Progenitor cell of endocrine pancreas (in vitro differentiated cells): ENCODE measurements at regions not wholly inside any gene's neighbourhood (a gene's known extent, or its start where the extent isn't known, plus 50 kb on each side); places are given as distances from the start of the nearest gene placed in this dataset.

ENCODE experiments used
- DNase-seq: peaks from one replicate; pipeline ENCODE4 v3.0.0; 2021; ENCODE audit warnings: low spot score; ENCODE audit not compliant: unreplicated experiment
- H3K27ac Mint-ChIP-seq: 2 replicates; pipeline ENCODE4 v1.8.0; 2021; ENCODE audit warnings: mild to moderate bottlenecking, moderate library complexity, mixed read lengths
- H3K27me3 Mint-ChIP-seq: 2 replicates; pipeline ENCODE4 v1.8.0; 2021; ENCODE audit warnings: mixed read lengths
- H3K36me3 Mint-ChIP-seq: 2 replicates; pipeline ENCODE4 v1.8.0; 2022; ENCODE audit warnings: mixed read lengths; ENCODE audit not compliant: insufficient read depth
- H3K4me1 Mint-ChIP-seq: 2 replicates; pipeline ENCODE4 v1.8.0; 2021; ENCODE audit warnings: low read depth, mixed read lengths
- H3K4me3 Mint-ChIP-seq: 2 replicates; pipeline ENCODE4 v1.8.0; 2021; ENCODE audit warnings: low read depth, mild to moderate bottlenecking, moderate library complexity, mixed read lengths
- H3K9me3 Mint-ChIP-seq: 2 replicates; pipeline ENCODE4 v1.8.0; 2021; ENCODE audit warnings: low read depth, mixed read lengths
- TF ChIP-seq, protein P1 (sequence below): fragments of 200-600 bp; sonication (generic); IDR thresholded peaks from one replicate; pipeline ENCODE4 v1.5.0; 2021; ENCODE audit warnings: antibody characterized with exemption, mild to moderate bottlenecking; ENCODE audit not compliant: unreplicated experiment

DNA sequence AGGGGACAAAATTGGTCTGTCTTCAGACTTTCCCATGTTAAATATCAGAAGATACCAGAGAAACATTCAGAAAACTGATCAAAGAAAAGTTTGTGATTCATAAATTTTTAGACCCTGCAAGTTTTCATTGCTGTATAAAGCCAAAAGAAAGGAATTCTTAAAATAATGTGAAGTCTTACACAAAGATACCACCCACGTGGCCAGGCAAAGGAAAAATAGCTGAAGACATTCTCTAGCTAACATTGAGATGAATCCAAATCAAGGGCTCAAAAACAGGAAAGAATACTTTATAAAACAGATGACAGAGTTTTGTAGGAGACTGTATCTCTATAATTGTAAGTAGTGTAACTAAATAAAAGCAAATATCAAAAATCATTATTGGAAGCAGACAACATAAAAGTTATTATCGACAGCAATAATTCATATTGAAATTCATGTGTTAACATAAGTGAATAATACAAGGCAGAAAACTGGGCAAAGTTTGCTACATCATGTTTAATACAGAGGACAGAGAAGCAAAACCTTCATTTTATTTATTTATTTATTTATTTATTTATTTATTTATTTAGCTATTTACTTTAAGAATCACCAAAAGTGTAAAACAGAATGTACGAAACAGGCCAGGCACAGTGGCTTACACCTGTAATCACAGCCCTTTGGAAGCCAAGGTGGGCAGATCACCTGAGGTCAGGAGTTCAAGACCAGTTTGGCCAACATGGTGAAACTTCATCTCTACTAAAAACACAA, 204.6 kb upstream of the SLIT2 start:
- Mint-ChIP-seq H3K27ac (no peak overlapping the region), H3K9me3 (no peaks in the 10 kb centered on the region), H3K36me3 (no peaks in the 10 kb centered on the region), H3K4me3 (no peak overlapping the region), H3K27me3 (no peaks in the 10 kb centered on the region), H3K4me1 (peaks cover 2% of the 10 kb centered on the region)
- DNase-seq, result no peak
- TF ChIP-seq, protein P1, sequence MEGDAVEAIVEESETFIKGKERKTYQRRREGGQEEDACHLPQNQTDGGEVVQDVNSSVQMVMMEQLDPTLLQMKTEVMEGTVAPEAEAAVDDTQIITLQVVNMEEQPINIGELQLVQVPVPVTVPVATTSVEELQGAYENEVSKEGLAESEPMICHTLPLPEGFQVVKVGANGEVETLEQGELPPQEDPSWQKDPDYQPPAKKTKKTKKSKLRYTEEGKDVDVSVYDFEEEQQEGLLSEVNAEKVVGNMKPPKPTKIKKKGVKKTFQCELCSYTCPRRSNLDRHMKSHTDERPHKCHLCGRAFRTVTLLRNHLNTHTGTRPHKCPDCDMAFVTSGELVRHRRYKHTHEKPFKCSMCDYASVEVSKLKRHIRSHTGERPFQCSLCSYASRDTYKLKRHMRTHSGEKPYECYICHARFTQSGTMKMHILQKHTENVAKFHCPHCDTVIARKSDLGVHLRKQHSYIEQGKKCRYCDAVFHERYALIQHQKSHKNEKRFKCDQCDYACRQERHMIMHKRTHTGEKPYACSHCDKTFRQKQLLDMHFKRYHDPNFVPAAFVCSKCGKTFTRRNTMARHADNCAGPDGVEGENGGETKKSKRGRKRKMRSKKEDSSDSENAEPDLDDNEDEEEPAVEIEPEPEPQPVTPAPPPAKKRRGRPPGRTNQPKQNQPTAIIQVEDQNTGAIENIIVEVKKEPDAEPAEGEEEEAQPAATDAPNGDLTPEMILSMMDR, result no peak

DNA sequence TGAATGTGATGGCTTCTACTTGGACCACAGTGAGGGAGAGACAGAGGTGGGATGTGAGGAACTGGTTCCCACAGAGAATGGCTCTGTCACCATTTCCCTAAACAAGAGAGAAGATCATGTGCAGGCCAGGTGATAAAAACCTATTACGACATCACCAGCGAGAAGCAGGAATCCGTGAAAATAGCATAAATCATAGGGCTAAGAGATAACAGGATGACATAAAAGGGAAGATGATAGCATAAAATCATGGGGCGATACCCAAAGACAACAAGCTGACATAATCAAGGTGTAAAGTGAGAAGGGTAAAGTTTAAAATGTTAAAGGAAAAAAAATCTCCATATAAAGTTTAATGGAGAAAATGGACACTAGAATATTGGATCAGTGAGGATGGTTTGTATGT, 205.5 kb upstream of the SLIT2 start:
- H3K9me3 Mint-ChIP-seq, result no peaks in the 10 kb centered on the region
- H3K36me3 Mint-ChIP-seq, result no peaks in the 10 kb centered on the region
- TF ChIP-seq, protein P1, result no peak
- peaks cover 2% of the 10 kb centered on the region for H3K4me1 Mint-ChIP-seq
- H3K27me3 Mint-ChIP-seq, result no peaks in the 10 kb centered on the region
- H3K4me3 Mint-ChIP-seq, result no peak overlapping the region
- no peak overlapping the region for H3K27ac Mint-ChIP-seq
- DNase-seq, result no peak

DNA sequence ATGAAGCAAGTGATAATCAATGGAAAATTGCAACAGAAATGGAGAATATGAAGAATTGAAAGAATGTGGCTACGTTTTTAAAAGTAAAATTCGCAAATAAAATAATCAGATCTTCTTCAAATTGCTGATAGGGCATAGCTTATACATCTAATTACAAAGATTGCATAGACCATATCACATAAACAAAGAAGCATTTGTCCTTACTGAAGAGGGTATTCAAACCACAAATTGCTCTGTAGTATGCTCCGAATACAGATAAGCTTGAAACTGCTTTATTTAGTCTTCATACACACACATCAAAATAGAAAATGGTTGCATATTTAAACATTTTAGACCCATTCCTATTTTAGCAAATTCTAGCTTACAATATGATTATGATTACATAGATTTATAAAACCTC, 206.7 kb upstream of the SLIT2 start:
- Mint-ChIP-seq H3K4me1 (peaks cover 2% of the 10 kb centered on the region), H3K9me3 (no peaks in the 10 kb centered on the region), H3K27me3 (no peaks in the 10 kb centered on the region), H3K36me3 (no peaks in the 10 kb centered on the region), H3K4me3 (no peak overlapping the region), H3K27ac (no peak overlapping the region)
- DNase-seq, result no peak
- TF ChIP-seq, protein P1, result no peak

DNA sequence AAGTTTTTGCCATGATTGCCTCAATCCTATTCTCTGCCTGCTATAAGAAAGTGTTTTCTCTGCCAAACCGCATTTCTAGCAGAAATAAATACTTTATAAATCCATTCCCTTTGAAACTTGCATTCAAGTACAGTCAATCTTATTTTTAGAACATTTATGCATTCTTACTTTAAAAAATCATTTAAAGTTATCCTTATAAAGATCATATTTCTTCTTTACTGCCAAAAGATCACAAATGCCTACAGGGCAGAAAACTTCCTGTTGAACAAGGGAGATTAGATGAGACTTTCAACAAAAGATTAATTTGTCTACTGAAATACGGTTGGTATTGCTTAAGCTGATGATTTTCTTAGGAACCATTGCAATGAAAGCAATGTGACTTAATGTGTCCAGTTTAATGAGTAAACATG, 207.2 kb upstream of the SLIT2 start:
- TF ChIP-seq, protein P1, result no peak
- Mint-ChIP-seq H3K27ac (no peak overlapping the region), H3K36me3 (no peaks in the 10 kb centered on the region), H3K9me3 (no peaks in the 10 kb centered on the region), H3K4me3 (no peak overlapping the region), H3K4me1 (peaks cover 2% of the 10 kb centered on the region), H3K27me3 (no peaks in the 10 kb centered on the region)
- DNase-seq, result no peak

DNA sequence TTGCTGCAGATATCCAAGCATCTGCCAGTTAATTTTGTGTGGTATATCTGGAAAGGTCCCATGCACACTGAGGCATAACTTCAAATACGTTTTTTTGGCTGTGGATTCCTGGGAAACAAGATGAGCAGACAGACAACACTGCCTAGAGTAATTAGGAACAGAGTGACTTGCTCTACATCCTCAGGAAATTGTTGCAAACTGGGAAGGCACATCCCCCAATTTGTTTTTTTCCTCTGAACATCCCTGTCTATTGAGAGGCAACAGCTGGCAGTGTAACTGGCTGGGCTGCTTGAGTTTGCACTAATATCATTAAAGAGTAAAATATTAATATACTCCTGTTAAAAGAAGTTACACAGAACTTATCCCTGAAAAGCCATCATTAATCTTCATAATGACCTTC, 207.7 kb upstream of the SLIT2 start:
- Mint-ChIP-seq H3K27me3 (no peaks in the 10 kb centered on the region), H3K4me1 (peaks cover 2% of the 10 kb centered on the region), H3K36me3 (no peaks in the 10 kb centered on the region), H3K4me3 (no peak overlapping the region), H3K9me3 (no peaks in the 10 kb centered on the region), H3K27ac (no peak overlapping the region)
- TF ChIP-seq, protein P1, result no peak
- no peak for DNase-seq
